ENCODE measurements at regions not wholly inside any gene's neighbourhood (a gene's known extent, or its start where the extent isn't known, plus 50 kb on each side); places are given as distances from the start of the nearest gene placed in this dataset.

DNA sequence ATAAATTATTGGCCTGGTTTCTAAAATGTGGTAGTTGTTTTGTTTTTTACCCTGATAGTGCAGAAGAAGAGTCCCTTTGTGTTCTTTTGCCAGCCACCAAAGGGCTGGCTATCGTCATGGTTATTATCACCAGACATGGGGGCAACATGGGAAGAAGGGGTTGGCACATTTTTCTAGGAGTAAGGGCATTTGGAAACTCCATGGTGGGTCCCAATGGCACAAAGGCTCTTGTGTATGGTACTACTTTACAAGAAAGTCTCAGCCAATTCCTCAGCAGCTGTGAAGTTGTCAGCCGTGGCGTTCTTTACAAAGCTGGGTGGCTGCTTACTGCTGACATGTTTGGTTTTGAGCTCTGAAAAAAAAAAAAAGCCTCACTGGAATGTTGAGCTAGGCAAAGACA, 330.4 kb upstream of the ESRRG start:
- BruUV-seq (replicated peaks): no TSS peak

More for the DNA sequence above, 330.4 kb upstream of the ESRRG start:
- in situ Hi-C loops (cut with MboI): no loop called here
- Histone ChIP-seq H3K9ac (ENCODE audit: control insufficient read depth, insufficient read depth, low read length) (no peak overlapping the region), H3K4me3 (no peak overlapping the region), H3K4me1 (ENCODE audit: control insufficient read depth, insufficient read depth, low read length) (no peaks in the 10 kb centered on the region), H3K4me2 (ENCODE audit: control insufficient read depth, insufficient read depth) (no peak overlapping the region), H3K36me3 (ENCODE audit: control insufficient read depth in 2 of 2, insufficient read depth in 2 of 2, low read length in 1 of 2) (no peaks in the 10 kb centered on the region), H3K9me3 (replicated peaks; ENCODE audit: control insufficient read depth, insufficient read depth, low read length) (no peaks in the 10 kb centered on the region), H3K79me2 (ENCODE audit: control insufficient read depth, insufficient read depth, low read length) (no peaks in the 10 kb centered on the region), H4K20me1 (ENCODE audit: control insufficient read depth, insufficient read depth) (no peaks in the 10 kb centered on the region), H3K27me3 (replicated peaks in 1 of 2; ENCODE audit: control insufficient read depth in 2 of 2, insufficient read depth in 2 of 2, low read length in 1 of 2) (no peaks in the 10 kb centered on the region), H3K27ac (ENCODE audit: control insufficient read depth, insufficient read depth) (no peak overlapping the region), H2AFZ (ENCODE audit: control insufficient read depth, low read depth, low read length) (no peak overlapping the region)
- ChIA-PET SMC1A (ENCODE audit: uncharacterized antibody, unreplicated experiment) (no interaction called here), RAD21 (ENCODE audit: unreplicated experiment) (no interaction called here), POLR2A (no interaction called here), CTCF (no interaction called here)
- FAIRE-seq: no peak
- no peak for DNase-seq (ENCODE audit: low read depth, low spot score)
- no peak for ATAC-seq
- WGBS (ENCODE audit: insufficient coverage, insufficient replicate concordance, low lambda C conversion rate, missing lambda C conversion rate): 67% methylated on average over 3 of the region's 3 CpGs
- intact Hi-C loops (cut with micrococcal nuclease; ENCODE audit: unreplicated experiment): no loop called here
- no peak for TF ChIP-seq CREB1 (IDR thresholded peaks at IDR 0.05; ENCODE audit: low read depth)
- no peak for TF ChIP-seq STAT1 (conservative IDR thresholded peaks at IDR 0.05)
- TF ChIP-seq SRF (IDR thresholded peaks at IDR 0.05; ENCODE audit: low read depth in 2 of 2, low read length in 2 of 2): no peak
- no peak for TF ChIP-seq USF1 (IDR thresholded peaks at IDR 0.05; ENCODE audit: borderline replicate concordance, extremely low read length, insufficient read depth, low read depth, low read length)
- TF ChIP-seq CEBPB (IDR thresholded peaks at IDR 0.05; ENCODE audit: borderline replicate concordance in 1 of 2, low read depth in 2 of 2, low read length in 2 of 2): no peak
- TF ChIP-seq CHD2 (IDR thresholded peaks at IDR 0.05; ENCODE audit: borderline replicate concordance, low read depth, low read length): no peak
- no peak for TF ChIP-seq EZH2 (IDR thresholded peaks at IDR 0.05; ENCODE audit: borderline replicate concordance, control insufficient read depth, low read depth, low read length)
- no peak for TF ChIP-seq NRF1 (conservative IDR thresholded peaks at IDR 0.05; ENCODE audit: low read depth, low read length)
- TF ChIP-seq, protein P1, sequence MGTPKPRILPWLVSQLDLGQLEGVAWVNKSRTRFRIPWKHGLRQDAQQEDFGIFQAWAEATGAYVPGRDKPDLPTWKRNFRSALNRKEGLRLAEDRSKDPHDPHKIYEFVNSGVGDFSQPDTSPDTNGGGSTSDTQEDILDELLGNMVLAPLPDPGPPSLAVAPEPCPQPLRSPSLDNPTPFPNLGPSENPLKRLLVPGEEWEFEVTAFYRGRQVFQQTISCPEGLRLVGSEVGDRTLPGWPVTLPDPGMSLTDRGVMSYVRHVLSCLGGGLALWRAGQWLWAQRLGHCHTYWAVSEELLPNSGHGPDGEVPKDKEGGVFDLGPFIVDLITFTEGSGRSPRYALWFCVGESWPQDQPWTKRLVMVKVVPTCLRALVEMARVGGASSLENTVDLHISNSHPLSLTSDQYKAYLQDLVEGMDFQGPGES (IDR thresholded peaks at IDR 0.05): no peak
- TF ChIP-seq POLR2AphosphoS2 (IDR thresholded peaks at IDR 0.05; ENCODE audit: low read depth, low read length): no peak
- no peak for TF ChIP-seq RAD21 (IDR thresholded peaks at IDR 0.05; ENCODE audit: insufficient read depth, low read depth, low read length)

Data from GM12878 (cell line).